Activated CD4-positive, alpha-beta T cell treated with anti-CD3 and anti-CD28 coated beads, Interleukin-2, Interleukin-6, amounts not matched to agents 100 ng/mL and 50 ng/mL, durations not matched to agents 16 hours and 8 hours (primary cell): ENCODE measurements at regions not wholly inside any gene's neighbourhood (a gene's known extent, or its start where the extent isn't known, plus 50 kb on each side); places are given as distances from the start of the nearest gene placed in this dataset.

ENCODE experiments used
- DNase-seq: peaks from one replicate; pipeline ENCODE4 v3.0.0-alpha.2; 2020

- DNase-seq, result no peak
Observed at GRCh38 chr2:217047209-217047608, 187.3 kb upstream of the TNP1 start.

- no peak for DNase-seq
Observed at GRCh38 chr2:217045700-217046475, 186.0 kb upstream of the TNP1 start.

GRCh38 chr2:217040099-217040498 is 180.2 kb upstream of the TNP1 start:
- DNase-seq, result no peak

- no peak for DNase-seq
Observed at GRCh38 chr2:217038001-217038400, 178.1 kb upstream of the TNP1 start.

GRCh38 chr2:217037353-217037752 is 177.5 kb upstream of the TNP1 start:
- no peak for DNase-seq

- no peak for DNase-seq
Observed at GRCh38 chr2:217035967-217036366, 176.1 kb upstream of the TNP1 start.

- DNase-seq, result no peak
Observed at GRCh38 chr2:217033186-217033585, 173.3 kb upstream of the TNP1 start.

GRCh38 chr2:217031445-217031844 is 171.6 kb upstream of the TNP1 start:
- no peak for DNase-seq

GRCh38 chr2:217030081-217030480 is 170.2 kb upstream of the TNP1 start:
- no peak for DNase-seq

GRCh38 chr2:217028128-217028527 is 168.3 kb upstream of the TNP1 start:
- no peak for DNase-seq

GRCh38 chr2:217027414-217027813 is 167.6 kb upstream of the TNP1 start:
- no peak for DNase-seq

GRCh38 chr2:217026569-217026968 is 166.7 kb upstream of the TNP1 start:
- no peak for DNase-seq

GRCh38 chr2:217026161-217026560 is 166.3 kb upstream of the TNP1 start:
- no peak for DNase-seq

GRCh38 chr2:217023611-217024010 is 163.7 kb upstream of the TNP1 start:
- DNase-seq, result no peak

- no peak for DNase-seq
Observed at GRCh38 chr2:217017456-217018252, 157.8 kb upstream of the TNP1 start.

GRCh38 chr2:217016796-217017419 is 157.0 kb upstream of the TNP1 start:
- no peak for DNase-seq

- no peak for DNase-seq
Observed at GRCh38 chr2:217014328-217015105, 154.7 kb upstream of the TNP1 start.

- DNase-seq, result no peak
Observed at GRCh38 chr2:217013926-217014325, 154.1 kb upstream of the TNP1 start.

- DNase-seq, result no peak
Observed at GRCh38 chr2:217011576-217011975, 151.7 kb upstream of the TNP1 start.

GRCh38 chr2:217010173-217010572 is 150.3 kb upstream of the TNP1 start:
- DNase-seq, result no peak

GRCh38 chr2:217008794-217009193 is 148.9 kb upstream of the TNP1 start:
- DNase-seq, result no peak

GRCh38 chr2:217006217-217006616 is 146.4 kb upstream of the TNP1 start:
- DNase-seq, result no peak

GRCh38 chr2:217004656-217005055 is 144.8 kb upstream of the TNP1 start:
- no peak for DNase-seq
